GM21515 (cell line): ENCODE measurements at regions not wholly inside any gene's neighbourhood (a gene's known extent, or its start where the extent isn't known, plus 50 kb on each side); places are given as distances from the start of the nearest gene placed in this dataset.
A peak's percentile ranks its signal among the peaks of the same experiment; 100 is the strongest.

Source experiments
- ATAC-seq: cut with Tn5 transposase; IDR thresholded peaks from one replicate; pipeline ENCODE4 v1.9.1; 2021; ENCODE audit not compliant: unreplicated experiment

DNA sequence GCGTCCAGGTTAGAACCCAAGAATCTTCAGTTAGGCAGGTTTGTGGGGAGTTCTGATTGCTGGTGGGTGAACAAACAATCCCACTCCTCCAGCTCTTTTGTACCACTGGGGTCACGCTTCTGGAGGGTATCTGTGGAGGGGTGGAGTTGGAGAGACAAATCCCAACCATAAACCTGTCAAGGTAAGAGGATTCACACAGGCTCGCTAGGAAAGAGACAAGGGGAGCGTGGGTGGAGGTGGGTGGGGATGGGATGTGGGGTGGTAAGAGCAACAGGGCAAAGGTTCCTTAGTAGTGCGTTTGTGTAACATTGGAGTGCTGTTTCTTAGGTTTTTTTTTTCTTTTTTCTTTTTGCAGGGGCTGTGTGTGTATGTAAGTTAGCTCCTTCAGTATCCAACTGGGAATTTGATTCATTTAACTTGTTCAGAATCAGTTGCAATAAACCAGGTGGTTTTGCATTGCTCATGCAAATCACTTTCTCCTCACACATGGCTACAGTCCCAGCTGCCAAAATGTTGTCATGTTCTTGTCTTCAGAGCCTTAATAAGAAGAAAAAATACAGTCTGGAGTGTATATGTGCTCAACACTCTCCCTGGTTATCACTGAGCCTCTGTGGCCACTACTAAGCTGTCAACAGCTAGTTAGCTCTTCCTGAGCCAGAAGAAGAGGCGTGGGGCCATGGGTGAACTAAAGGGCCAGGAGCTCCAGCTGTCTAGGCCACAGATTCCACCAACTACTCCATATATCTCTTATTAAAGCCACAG, 164.0 kb upstream of the RAD23B start:
- ATAC-seq: no peak

DNA sequence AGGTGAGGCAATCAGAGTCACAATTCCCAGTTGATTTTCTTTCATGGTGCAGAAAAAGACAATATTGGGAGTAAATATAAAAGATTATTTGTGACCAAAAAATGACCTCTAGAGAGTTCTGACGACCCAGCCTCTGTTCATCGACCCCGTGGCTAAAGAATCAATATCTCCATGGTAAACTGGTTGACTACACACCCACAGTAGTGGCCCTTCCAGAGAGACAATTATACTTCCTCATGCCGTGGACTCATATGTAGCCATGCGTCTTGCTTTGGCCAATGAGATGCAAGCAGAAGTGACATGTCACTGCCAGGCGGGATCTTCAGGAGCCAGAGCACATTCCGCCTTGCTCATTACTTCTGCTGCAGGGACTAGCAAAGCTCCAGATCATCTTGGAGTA, 163.3 kb upstream of the RAD23B start:
- no peak for ATAC-seq

DNA sequence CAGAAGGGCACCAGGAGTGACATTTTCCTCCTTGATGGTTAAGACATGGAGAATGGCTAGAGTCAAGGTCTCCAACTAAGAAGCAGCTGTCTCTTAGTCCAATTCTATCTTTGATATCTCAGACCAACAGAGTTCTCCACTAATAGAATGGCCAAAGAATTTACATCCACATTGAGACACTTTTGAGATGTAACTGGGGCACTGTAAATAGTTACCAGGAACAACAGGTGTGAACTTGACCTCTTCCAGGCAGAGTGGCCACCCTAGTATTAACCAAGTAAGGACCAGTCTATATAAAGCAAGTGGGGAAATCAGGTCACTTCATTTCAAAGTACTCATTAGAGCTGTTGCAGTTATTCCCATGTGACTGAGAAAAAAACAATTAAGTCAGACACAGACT, 159.7 kb upstream of the RAD23B start:
- no peak for ATAC-seq

DNA sequence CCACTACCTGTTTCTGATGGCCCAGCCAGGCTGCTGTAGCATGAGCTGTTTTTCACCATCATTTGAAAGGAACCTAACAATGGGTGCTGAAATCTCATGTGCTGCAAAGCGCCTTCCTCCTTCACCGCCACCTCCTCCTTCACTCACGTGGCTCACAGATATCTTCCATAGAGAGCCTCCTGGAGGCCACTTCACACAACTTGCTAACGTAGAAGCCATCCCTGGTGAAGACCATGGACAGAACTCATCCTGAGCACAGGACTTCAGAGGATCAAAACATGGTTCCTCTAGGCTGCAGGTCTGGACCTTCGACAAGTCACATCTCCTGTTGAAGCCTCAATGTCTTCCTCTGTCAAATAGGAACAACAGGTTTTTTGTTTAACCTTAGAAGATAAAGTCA, 155.5 kb upstream of the RAD23B start:
- ATAC-seq: no peak

DNA sequence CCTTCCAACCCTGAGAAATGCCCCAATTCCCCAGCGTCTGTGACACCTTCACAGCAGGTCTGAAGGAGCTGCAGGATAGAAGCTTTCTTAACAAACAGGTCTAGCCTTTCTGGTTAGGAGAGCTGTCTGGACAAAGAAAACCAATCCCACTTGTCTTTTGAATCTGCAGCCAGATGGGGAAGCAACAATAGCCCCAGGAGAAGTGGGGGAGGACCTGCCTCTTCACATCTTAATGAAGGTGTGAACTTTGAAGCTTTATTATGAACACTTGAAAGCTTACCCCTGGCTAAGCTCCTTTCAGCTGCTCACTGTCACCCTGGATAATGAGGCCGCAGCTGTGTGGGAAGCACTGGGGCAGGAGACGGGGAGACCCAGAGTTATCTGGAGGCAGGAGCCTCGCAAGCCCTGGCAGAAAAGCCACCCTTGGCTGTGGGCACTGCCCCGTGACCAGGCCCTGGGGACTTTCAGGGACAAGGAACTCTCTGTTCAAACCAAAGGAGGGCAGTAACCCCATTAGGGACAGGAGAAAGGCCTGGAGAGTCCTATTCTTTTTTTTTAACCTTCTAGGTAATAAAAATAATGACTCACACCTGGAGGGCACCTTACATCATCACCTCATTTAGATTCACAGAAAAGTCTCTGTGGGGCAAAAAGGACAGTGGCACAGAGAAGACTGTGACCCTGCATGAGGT, 151.8 kb upstream of the RAD23B start:
- ATAC-seq: no peak

DNA sequence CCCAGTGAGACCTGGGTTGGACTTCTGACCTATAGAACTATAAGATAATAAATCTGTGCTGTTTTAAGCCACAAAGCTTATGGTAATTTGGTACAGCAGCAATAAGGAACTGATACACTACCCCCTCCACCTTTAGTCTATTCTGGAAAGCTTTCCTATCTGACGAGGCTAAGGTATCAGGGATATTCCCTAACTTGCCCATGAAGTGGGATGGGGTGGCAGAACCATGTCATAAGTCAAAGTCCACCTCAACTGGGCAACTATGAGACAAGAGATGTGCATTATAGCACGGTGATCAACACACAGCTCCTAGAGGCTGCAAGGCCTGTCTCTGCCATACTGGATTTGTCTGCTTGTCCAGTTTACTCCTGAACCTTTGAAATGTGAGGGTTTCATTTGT, 146.8 kb upstream of the RAD23B start:
- ATAC-seq: no peak

DNA sequence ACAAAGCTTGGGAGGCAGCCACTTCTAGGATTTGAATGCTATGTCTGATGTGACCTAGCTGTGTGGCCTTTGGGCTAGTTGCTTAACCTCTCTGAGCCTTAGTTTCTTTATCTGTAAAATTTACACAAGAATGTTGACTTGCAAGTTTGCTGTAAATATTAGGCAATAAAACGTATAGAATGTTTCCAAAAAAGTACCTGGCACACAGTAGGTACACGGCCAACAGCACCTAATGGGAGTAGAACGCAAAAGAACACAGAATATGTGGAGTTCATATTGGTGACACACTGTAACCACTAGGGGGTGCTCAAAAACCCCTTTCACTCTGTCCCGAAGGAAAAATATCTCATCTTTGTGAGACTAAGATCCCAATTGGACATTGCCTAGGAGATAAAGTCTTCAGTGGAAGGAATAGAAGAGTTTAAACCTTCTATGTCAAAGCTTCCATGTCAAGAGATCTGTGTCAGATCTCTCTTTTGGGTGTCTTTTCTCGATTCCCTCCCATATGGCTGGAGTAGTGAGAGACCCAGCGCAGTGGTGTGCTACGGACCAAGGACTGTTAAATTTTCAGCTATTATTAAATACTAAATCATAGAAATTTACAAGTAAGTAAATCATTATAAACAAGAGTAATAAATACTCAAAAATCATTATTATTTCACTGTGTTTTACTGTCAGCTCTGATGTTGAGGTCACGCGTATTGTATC, 145.4 kb upstream of the RAD23B start:
- peak; percentile 58 for ATAC-seq

DNA sequence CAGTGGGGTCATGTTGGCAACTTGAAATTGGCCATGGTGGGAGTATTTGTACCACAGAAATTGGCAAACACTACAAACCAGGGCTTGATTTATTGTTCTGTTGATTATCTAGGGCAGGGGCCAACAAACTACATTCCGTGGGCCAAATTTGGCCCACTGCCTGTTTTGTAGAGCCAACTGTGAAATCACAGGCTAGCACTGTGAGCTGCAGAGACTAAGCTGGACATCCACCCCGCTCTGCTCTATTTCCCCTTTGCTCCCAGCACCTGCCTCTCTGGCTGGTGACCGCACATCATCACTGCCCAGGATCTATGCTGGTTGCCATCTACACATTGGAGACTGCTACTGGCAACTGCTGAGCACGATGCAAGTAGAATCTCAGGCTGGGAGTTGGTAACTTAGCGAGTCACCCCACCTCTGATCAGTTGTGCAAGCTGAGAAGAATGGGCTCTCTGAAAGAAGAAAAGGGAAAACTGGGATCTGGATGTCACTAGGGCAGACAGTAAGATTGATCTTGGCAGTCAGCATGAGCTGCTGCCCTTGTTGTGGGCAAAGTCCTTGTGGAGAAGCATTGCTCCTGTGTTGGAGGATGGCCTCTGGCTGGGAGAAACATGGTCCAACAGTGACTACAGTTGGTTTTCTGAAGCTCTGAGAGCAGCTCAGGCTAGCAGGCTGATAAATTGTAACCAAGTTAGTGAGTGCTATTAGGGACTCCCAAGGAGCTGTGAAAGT, 144.7 kb upstream of the RAD23B start:
- no peak for ATAC-seq

DNA sequence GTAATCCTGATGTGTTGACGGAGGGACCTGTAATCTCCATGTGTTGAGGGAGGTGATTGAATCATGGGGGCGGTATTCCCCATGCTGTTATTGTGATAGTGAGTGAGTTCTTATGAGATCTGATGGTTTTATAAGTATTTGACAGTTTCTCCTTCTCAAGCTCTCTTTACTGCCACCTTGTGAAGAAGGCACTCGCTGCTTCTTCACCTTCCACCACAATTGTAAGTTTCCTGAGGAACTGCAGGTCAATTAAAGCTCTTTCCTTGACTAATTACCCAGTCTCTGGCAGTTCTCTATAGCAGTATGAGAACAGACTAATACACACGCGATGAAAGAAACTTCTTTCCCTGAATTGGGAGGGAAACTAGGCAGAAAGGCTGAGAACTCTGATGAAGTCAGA, 141.1 kb upstream of the RAD23B start:
- no peak for ATAC-seq

DNA sequence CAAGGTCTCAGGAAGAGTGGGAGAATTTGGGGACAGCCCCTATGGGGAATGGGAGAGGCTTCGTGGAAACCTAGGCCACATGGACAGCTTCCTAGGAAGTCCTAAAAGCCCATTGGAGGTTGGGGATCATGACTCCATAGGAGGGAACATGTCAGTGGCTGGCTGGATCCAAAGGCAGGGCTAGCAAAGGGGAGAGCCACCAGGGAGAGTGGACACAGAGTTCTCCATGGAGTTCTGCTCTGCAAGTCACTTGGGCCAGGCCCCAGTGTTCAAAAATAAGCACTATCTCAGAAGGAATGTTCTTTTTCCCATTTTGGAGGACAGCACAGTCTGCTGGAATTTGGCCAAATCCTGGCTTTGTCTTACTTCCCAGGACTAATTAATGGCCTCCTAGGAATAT, 140.6 kb upstream of the RAD23B start:
- ATAC-seq: no peak

DNA sequence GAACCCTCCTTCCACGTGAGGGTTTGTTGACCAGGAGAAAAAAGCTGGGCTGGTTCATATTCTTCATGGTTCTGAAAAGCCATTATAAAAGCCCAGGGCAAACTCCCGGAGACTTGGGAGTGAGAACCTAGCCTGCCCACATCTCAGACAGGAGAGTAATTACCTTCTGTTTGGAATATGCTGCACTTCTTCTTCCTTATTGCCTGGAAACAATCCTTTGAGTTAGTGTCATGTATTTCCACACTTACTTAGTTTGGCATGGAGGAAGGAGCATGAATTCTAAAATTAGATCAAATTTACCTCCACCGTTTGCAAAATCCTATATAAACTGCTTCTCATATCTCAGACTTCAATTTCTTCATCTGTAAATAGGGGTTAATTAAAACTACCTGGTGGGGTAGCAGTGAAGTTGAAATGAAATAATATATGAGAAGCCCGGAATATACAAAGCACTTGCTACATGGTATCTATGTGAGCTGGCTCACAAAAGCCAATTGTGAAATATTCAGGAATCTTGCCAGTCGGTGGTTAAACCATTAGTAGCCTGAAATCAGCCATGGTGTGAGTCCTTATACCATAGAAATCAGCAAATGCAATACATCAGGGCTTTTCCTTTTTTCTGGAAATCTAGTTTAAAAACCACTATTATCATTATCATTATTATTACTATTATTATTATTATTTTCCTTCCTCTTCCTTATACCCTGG, 140.0 kb upstream of the RAD23B start:
- no peak for ATAC-seq

DNA sequence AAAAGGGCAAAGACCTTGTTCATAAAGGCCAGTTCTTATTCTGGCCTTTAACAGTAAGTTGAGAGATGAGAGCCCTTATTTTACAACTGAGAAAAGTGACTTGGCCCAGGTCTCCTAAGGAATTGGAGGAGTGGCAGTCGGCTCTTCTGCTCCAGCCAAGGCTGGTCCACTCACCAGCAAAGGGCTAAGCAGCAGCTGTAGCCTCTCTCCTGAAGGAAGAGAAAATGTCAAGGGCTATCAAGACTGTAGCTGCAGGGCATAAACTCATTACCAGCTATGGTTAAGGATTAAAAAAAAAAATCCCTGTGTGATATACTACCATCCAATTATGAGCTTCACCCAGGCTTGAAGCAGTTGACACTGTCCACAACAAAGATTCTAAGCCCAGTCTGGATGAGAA, 138.6 kb upstream of the RAD23B start:
- no peak for ATAC-seq

DNA sequence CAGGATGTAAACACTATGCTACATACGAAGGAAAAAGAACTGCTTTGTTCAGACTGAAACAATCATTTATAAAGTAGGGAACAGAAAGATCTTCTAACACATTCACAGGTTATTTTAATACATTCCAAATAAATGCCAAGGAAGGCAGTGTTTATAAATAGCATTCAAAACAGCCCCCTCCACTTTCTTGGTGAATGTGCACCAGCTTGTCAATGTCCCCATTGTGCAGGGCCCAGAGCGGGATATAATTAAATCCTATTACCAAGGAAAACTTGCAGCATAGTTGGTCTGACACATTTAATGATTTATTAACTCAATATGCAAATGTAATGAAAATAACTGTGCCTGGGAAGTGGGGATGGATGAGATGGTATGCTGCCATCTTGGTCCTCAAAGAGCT, 135.9 kb upstream of the RAD23B start:
- ATAC-seq: no peak

DNA sequence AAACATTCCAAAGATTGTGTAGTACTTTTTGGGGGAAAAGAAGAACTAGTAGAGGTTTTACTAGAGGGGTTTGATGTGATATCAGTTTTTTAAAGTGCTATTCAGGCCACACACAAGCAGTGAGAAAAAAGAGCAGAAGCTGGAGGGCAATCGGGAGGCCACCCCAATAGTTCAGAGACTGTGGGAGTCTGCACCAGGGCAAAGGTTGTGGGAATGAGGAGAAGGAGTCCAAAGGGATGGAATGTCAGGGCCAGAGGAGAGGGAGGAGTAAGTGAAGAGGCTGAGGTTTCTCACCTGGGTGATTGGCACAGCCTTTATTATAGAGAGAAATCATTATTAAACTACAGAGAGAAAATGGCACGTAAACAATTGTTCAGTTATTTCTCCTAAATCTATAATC, 134.9 kb upstream of the RAD23B start:
- ATAC-seq: no peak

DNA sequence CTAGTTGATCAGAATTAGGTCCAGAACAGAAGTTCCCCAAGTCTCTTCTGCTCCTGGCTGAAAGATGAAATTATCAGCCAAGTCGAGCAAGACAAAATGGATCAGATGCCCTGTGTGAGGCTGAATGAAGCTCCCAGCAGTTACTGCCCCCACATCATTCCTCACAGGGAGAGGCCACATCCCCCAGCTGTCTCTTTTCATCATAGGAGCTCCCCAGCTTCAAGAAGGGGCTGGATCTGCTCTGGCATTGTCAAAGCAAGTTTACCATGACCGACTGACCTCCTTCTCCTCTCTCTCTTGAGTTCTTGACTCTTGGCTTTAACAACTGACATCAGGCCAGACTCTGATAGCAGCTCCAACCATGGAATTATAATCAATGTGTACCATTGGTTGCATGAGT, 133.3 kb upstream of the RAD23B start:
- no peak for ATAC-seq

DNA sequence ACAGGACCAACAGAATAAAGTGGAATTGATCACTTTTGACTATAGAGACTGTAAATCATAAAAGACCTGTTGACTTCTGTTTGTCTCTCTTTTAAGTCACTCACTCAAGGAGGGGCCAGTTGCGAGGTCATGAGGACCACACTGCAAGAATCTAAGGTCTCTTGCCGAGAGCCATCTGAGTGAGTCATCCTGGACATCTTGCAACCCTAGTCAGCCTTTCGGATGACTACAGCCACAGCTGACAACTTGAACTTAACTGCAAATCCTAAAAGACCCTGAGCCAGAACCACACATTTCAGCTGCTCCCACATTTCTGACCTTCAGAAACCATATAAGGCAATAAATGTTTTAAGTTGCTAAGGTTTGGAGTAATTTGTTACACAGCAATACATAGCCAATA, 129.7 kb upstream of the RAD23B start:
- ATAC-seq: no peak

DNA sequence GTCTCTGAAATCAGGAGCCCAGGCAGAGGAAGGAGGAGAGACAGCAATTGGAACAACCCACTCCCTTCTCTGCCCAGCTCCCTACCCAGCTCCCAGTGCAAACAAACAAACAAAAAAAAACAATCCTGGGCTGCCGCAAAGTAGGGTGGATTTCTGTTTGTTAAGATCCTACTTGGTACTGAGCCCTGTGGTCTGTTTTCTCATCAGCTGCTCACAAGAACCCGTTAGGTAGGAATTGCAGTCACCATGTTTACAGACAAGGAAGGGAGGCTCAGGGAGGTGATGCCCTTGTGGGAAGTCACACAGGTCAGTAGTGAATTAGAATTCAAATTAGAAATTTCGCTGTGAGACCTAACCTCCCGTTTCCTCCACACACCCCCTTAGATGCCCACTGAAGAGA, 128.8 kb upstream of the RAD23B start:
- no peak for ATAC-seq

DNA sequence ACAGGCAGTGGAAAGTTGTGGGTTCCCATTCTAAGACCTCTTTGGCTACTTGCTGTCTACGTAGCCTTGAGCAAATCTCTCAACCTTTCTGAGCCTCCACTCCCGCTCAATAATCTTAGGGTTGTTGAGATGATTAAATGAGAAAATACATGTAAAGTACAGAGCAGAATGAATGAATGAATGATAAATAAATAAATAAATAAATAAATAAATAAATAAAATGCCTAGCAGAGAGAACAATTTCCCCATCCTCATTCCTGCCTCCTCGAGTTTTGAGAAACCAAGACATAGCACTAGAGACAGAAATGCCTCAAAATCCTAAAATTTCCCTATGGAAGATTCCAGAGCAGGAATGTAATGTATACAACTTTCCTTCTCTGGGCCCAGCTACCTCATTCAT, 128.3 kb upstream of the RAD23B start:
- ATAC-seq: no peak

DNA sequence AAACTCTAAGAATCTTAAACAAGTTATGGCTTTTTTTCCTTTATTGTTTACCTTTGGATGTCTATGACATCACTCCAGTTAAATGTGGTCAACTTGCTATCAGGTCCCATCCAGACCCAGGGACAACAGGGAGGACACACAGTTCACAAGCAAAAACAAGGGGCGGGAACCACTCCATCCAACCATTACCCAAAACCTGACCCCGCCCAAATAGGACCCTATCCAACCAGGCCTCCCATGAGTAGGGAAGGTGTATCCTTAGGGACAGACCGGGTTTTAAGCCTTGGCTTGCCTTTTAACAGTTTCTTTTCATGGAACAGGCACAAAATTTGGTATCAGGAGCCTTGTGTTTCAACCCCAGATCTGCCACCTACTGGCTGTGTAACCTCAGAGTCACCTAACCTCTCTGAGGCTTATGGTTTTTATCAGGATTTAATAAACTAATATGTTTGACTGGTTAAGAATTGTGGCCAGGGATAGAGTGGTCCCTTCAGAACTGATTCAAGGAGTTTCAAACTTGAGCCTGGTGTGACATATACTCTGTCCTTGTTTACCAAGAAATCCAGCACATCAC, 127.7 kb upstream of the RAD23B start:
- no peak for ATAC-seq

DNA sequence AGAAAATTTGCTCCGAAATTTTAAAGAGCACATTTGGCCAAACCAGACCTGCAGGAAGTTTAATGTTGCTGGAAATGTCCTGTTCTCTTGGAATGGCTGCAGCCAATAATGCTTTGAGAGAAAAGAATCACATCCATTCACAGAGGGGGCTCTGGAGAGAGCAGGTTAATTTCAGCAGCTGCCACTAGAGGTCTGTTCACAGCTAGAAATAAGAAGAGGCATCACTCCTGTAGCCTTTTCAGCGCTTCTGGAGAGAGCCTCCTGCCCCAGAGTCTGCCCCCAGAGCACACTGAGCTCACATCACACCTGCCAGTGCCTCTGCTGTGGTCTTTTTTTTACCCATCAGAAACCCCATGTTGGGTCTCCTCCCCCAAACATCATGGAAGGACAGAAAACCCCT, 124.8 kb upstream of the RAD23B start:
- no peak for ATAC-seq

DNA sequence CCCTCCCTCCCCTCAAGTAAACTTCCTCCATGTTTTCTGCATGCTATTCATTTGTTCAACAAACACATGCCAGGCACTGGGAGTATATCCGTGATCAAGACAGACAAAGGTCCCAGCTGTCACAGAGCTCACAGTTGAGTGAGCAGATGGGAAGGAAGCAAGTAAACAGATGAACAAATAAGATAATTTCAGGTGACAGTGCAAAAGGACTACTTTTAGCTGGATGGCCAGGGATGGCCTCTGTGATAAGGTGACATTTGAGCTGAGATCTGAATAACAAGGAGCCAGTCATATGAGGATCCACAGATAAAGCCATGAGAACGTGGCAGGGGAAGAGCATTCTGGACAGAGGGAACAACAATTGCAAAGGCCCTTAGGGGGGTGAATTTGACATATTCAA, 121.7 kb upstream of the RAD23B start:
- ATAC-seq: no peak
